ENCODE measurements at regions not wholly inside any gene's neighbourhood (a gene's known extent, or its start where the extent isn't known, plus 50 kb on each side); places are given as distances from the start of the nearest gene placed in this dataset.

- no peak for DNase-seq
These were observed 611.0 kb upstream of the SGCG start for GRCh38 chr13:22569811-22570210.

GRCh38 chr13:22589880-22590279 is 590.9 kb upstream of the SGCG start:
- DNase-seq, result no peak

- DNase-seq, result no peak
These were observed 588.3 kb upstream of the SGCG start for GRCh38 chr13:22592515-22592914.

- peak in 1 of 2 experiments; percentile 49 for DNase-seq
These were observed 586.7 kb upstream of the SGCG start for GRCh38 chr13:22594041-22594440.

- no peak for DNase-seq
These were observed 584.5 kb upstream of the SGCG start for GRCh38 chr13:22596171-22596863.

GRCh38 chr13:22599156-22599555 is 581.6 kb upstream of the SGCG start:
- DNase-seq, result no peak

- DNase-seq, result no peak
These were observed 562.8 kb upstream of the SGCG start for GRCh38 chr13:22618002-22618401.

GRCh38 chr13:22625691-22626090 is 555.1 kb upstream of the SGCG start:
- DNase-seq, result no peak

- no peak for DNase-seq
These were observed 551.4 kb upstream of the SGCG start for GRCh38 chr13:22629374-22629773.

- no peak for DNase-seq
These were observed 538.7 kb upstream of the SGCG start for GRCh38 chr13:22642088-22642487.

GRCh38 chr13:22644941-22645340 is 535.8 kb upstream of the SGCG start:
- no peak for DNase-seq

- DNase-seq, result no peak
These were observed 533.5 kb upstream of the SGCG start for GRCh38 chr13:22647156-22647850.

- no peak for DNase-seq
These were observed 532.4 kb upstream of the SGCG start for GRCh38 chr13:22648320-22648801.

- DNase-seq, result no peak
These were observed 528.0 kb upstream of the SGCG start for GRCh38 chr13:22652796-22653195.

- no peak for DNase-seq
These were observed 526.9 kb upstream of the SGCG start for GRCh38 chr13:22653866-22654265.

- DNase-seq, result no peak
These were observed 525.5 kb upstream of the SGCG start for GRCh38 chr13:22655106-22655852.

GRCh38 chr13:22662771-22663170 is 518.0 kb upstream of the SGCG start:
- DNase-seq, result no peak

GRCh38 chr13:22665506-22665905 is 515.3 kb upstream of the SGCG start:
- DNase-seq, result no peak

GRCh38 chr13:22690756-22691155 is 490.0 kb upstream of the SGCG start:
- no peak for DNase-seq

- no peak for DNase-seq
These were observed 487.1 kb upstream of the SGCG start for GRCh38 chr13:22693691-22694090.

GRCh38 chr13:22696433-22696832 is 484.3 kb upstream of the SGCG start:
- DNase-seq, result no peak

- no peak for DNase-seq
These were observed 482.3 kb upstream of the SGCG start for GRCh38 chr13:22698467-22698866.

- no peak for DNase-seq
These were observed 480.4 kb upstream of the SGCG start for GRCh38 chr13:22700246-22700887.
